GM23248 (cell line): ENCODE measurements at regions not wholly inside any gene's neighbourhood (a gene's known extent, or its start where the extent isn't known, plus 50 kb on each side); places are given as distances from the start of the nearest gene placed in this dataset.

Experiments used
- EZH2 ChIP-seq: fragments of 200-600 bp; sonication (generic); IDR thresholded peaks from 2 replicates; pipeline ENCODE4 v1.6.1; 2018; ENCODE audit warnings: antibody characterized with exemption, mild to moderate bottlenecking; ENCODE audit not compliant: insufficient read depth, poor library complexity, severe bottlenecking
- EZH2phosphoT487 ChIP-seq: fragments of 200-600 bp; sonication (generic); IDR thresholded peaks from 2 replicates; pipeline ENCODE4 v1.6.1; 2018; ENCODE audit warnings: antibody characterized with exemption, moderate library complexity, mild to moderate bottlenecking, low read depth; ENCODE audit not compliant: insufficient read depth

- TF ChIP-seq EZH2 (no peak), EZH2phosphoT487 (no peak)
These were observed 157.0 kb downstream of the C9orf152 start for GRCh38 chr9:110050925-110051355.
